HG03064 (cell line): ENCODE measurements at regions not wholly inside any gene's neighbourhood (a gene's known extent, or its start where the extent isn't known, plus 50 kb on each side); places are given as distances from the start of the nearest gene placed in this dataset.

Experiments
- ATAC-seq: cut with Tn5 transposase; IDR thresholded peaks from one replicate; pipeline ENCODE4 v1.9.1; 2021; ENCODE audit warnings: low read depth; ENCODE audit not compliant: unreplicated experiment

GRCh38 chr4:24076811-24077210 lies 187.0 kb upstream of the PPARGC1A start:
- ATAC-seq: no peak

DNA sequence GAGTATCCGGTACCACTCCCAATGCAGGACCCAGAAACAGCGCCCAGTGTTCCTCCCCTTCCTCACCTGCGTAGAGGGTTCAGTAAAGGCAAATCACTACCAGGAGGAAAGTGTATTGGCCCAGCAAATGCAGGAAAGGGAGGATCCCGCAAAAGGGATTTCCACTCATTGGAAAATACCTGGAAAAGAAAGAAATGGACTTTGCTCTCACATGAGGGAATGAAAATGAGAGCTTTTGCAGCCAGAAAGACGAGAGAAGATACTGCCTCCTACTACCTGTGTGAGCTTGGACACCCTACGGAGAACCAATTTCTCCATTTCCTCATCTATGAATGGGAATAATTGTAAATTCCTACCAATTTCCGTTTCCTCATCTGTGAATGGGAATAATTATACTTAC lies 184.1 kb upstream of the PPARGC1A start:
- ATAC-seq: no peak

DNA sequence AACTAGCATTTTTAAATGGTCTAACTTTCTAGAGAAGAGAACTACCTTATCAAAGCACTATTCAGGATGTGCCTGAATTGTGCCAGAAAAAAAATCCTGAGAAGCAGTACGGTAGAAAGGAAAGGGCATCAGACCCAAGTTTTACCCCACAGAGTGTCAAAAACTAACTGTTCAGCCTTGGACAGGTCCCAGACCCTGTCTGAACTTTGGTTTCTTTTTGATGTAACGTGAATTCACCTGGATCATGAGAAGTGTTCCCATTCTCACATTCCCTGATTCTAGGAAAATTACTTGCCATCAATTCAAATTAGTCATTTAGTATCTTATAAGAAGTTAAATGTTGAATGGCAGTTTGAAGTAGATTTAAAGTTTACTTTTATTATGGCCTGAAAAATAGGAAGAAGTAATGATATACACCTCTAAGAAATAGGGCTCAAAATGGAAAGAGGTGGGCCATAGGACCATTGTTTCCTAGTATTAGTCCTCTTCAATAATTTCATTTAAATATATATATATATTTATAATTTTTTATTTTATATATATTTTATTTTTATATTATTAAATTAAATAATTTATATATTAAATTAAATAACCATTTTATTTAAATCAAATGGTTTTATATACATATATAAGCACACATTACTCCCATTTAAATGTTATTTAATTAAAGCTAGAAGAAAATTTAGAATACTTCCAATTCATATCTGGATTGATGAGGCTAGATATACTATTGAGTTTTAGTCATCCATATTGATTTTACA lies 181.9 kb upstream of the PPARGC1A start:
- no peak for ATAC-seq

- ATAC-seq: no peak
Measured at GRCh38 chr4:24070117-24070516, 180.3 kb upstream of the PPARGC1A start.

GRCh38 chr4:24067367-24068193 lies 177.7 kb upstream of the PPARGC1A start:
- no peak for ATAC-seq

- ATAC-seq: no peak
Measured at GRCh38 chr4:24065974-24066373, 176.1 kb upstream of the PPARGC1A start.

DNA sequence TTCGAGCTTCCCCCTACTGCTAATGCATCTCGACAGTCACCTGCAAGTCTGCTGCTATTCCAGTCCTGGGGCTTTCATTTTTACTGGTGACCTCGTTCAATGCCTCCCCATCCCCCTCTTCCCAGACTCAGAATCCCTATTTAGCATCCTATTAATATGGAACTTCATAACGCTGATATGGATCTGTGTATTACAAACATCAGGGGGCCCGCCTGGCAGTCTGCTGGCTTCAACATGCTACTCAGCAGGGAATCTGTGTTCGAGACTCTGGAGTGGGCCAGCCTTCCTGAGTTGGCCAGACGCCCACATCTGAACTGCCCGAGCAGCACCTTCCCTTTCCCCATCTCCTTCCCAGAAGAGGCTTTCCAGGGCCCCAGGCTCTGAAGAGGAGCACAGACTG lies 173.9 kb upstream of the PPARGC1A start:
- ATAC-seq: no peak

DNA sequence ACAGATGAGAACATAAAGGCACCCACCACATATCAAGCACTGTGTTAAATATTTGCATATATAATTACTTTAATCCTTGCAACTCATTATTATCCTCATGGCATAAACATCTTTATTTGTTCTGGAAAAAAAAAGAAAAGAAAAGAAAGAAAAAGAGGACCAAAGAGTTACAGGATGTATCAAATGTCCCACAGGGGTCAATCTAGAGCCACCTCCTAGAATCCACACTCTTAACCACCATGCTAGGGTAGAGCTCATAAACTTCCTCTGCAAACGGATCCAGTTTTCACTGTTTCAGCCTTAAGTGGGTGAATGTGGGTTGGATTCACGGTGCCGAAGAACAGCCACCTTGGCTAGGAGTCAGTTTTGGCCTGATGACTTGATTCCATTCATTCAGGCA lies 171.1 kb upstream of the PPARGC1A start:
- no peak for ATAC-seq

- ATAC-seq: no peak
Measured at GRCh38 chr4:24059839-24060238, 170.0 kb upstream of the PPARGC1A start.

GRCh38 chr4:24057915-24058559 lies 168.2 kb upstream of the PPARGC1A start:
- no peak for ATAC-seq

- no peak for ATAC-seq
Measured at GRCh38 chr4:24056289-24056688, 166.4 kb upstream of the PPARGC1A start.

DNA sequence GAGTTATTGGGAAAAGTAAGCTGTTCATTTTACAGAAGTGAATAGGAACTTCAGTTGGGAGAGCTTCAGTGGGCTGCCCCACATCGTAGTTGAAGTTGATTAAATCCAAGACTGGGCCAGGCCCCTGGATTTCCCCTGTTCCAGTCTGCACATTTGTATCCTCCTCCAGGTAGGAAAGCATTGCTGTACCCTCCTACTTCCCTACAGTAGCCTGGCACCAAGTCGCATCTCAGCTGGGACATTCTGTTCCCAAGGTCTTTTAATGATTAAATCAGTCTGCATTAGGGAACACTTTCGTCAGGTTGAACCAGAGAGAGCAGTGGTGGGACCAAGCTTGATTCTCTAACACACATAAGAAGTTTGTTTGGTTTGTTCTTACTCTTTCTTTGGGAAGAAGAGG lies 165.8 kb upstream of the PPARGC1A start:
- ATAC-seq: no peak

DNA sequence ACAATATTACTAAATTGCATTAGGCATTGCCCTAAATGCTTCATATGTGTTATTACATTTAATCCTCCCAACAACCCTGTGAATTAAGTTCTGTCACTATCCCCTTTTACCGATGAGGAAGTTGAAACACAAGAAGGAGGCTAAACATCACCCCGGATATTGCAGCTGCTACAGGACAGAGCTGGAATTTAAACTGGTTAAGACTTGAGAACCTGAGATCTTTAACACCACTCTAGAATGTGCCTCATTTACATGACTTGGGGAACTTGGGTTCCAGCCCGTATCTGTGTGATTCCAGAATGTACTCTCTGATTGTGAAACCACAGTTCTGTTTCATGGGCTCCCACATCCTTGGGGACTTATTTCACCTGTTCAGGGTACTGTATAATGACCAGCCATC lies 165.1 kb upstream of the PPARGC1A start:
- ATAC-seq: no peak

DNA sequence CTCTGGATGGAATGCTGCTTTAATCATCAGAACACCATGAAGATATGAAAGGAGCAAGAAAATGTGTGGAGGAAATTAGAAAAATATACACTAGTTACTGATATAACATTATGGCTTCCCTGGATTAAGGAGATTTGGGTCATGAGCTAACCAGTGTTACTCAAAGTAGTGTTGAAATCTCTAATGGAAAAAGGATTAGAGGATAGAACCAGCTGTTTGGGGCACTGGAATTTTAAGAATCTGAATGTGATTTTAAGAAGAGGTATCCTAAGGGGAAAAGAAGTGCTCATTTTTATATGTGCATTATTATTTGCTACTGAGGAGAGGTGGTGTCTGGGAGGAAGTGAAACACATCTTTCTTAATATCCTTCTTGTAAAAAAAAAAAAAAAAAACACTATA lies 164.1 kb upstream of the PPARGC1A start:
- no peak for ATAC-seq

- no peak for ATAC-seq
Measured at GRCh38 chr4:24044610-24045589, 155.1 kb upstream of the PPARGC1A start.

- ATAC-seq: no peak
Measured at GRCh38 chr4:24042094-24042493, 152.2 kb upstream of the PPARGC1A start.

- ATAC-seq: no peak
Measured at GRCh38 chr4:24040811-24041210, 151.0 kb upstream of the PPARGC1A start.

DNA sequence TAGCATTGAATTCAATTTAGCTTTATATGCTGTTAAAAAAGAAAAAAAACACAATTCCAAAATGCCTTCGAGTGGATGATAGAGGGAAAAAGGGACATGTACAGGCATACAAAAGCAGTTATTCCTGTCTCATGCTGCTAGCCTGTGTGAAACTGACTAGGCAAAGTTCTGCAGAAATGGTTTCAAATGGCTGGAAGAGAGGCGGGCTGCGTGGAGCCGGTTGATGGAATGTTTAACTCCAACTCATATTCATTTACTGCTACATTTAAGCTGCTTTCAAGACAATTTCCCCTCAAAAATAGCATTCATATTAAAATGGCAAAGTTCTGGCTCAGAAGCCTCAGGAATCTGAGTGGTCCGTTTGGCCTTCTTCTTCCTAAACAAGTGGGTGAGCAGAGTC lies 143.8 kb upstream of the PPARGC1A start:
- no peak for ATAC-seq

DNA sequence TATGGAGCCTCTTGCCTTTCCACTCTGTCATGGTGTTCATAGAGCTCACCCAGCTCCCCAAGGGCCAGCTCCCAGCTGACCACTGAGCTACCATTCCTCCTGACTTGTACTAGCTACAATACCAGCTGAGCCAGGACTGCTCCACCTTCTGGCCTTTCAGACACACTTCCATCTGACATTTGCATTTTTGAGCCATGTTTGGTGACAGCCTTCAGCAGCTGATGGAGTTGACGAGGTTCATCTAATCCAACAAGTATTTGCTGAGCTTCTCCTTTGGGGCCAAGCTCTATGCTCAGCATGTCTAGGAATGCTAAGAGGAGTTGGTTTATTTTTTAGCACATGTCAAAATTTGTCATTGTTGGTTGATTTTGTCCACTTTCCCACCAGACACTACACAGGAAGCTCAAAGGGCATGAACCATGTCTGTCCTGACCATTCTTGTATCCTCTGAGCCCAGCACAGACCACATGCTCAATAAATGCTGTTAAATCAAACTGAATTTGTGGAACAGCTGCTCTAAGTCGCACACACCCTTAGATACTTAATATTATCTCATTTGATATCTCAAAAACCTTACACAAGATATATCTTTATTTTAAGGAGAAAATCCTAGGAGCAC lies 142.6 kb upstream of the PPARGC1A start:
- no peak for ATAC-seq

DNA sequence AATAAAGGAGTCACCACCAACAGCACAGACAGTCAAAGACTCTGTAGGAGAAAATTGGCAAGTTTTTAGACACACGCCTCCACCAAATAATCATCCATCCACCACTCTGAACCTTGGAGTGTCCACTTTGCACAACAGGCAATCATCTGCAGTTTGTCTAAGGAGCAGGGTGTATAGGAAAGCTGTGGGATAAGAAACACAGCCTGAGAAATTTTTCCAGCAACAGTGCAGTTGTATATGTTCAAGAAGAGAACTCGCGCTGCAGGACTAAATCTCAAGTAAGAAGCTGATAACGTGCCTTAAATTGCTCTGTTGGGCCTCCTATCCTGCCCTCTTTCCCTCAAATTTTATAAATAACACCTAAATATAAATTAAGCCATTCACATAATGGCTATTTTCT lies 136.7 kb upstream of the PPARGC1A start:
- ATAC-seq: no peak
